ENCODE measurements at regions not wholly inside any gene's neighbourhood (a gene's known extent, or its start where the extent isn't known, plus 50 kb on each side); places are given as distances from the start of the nearest gene placed in this dataset.

- Mint-ChIP-seq H3K4me1 (no peaks in the 10 kb centered on the region), H3K27me3 (ENCODE audit: insufficient read depth, low read depth, poor library complexity) (no peaks in the 10 kb centered on the region), H3K27ac (no peak overlapping the region), H3K4me3 (no peak overlapping the region), H3K9me3 (peaks cover 6% of the 10 kb centered on the region; the same call in 2 of the 3 replicates), H3K36me3 (ENCODE audit: low read depth) (no peaks in the 10 kb centered on the region)
- H3K79me2 ChIP-seq (replicated peaks; ENCODE audit: insufficient read depth) = no peaks in the 10 kb centered on the region
- ATAC-seq (no peak), DNase-seq (ENCODE audit: low spot score) (no peak)
- no peaks in the 10 kb centered on the region for H4K20me1 ChIP-seq (replicated peaks; ENCODE audit: insufficient read depth)
- no peak for TF ChIP-seq EZH2 (IDR thresholded peaks at IDR 0.05; ENCODE audit: low read depth, unreplicated experiment)
- no peak for TF ChIP-seq JUNB (IDR thresholded peaks at IDR 0.05; ENCODE audit: unreplicated experiment)
- TF ChIP-seq, protein P1, sequence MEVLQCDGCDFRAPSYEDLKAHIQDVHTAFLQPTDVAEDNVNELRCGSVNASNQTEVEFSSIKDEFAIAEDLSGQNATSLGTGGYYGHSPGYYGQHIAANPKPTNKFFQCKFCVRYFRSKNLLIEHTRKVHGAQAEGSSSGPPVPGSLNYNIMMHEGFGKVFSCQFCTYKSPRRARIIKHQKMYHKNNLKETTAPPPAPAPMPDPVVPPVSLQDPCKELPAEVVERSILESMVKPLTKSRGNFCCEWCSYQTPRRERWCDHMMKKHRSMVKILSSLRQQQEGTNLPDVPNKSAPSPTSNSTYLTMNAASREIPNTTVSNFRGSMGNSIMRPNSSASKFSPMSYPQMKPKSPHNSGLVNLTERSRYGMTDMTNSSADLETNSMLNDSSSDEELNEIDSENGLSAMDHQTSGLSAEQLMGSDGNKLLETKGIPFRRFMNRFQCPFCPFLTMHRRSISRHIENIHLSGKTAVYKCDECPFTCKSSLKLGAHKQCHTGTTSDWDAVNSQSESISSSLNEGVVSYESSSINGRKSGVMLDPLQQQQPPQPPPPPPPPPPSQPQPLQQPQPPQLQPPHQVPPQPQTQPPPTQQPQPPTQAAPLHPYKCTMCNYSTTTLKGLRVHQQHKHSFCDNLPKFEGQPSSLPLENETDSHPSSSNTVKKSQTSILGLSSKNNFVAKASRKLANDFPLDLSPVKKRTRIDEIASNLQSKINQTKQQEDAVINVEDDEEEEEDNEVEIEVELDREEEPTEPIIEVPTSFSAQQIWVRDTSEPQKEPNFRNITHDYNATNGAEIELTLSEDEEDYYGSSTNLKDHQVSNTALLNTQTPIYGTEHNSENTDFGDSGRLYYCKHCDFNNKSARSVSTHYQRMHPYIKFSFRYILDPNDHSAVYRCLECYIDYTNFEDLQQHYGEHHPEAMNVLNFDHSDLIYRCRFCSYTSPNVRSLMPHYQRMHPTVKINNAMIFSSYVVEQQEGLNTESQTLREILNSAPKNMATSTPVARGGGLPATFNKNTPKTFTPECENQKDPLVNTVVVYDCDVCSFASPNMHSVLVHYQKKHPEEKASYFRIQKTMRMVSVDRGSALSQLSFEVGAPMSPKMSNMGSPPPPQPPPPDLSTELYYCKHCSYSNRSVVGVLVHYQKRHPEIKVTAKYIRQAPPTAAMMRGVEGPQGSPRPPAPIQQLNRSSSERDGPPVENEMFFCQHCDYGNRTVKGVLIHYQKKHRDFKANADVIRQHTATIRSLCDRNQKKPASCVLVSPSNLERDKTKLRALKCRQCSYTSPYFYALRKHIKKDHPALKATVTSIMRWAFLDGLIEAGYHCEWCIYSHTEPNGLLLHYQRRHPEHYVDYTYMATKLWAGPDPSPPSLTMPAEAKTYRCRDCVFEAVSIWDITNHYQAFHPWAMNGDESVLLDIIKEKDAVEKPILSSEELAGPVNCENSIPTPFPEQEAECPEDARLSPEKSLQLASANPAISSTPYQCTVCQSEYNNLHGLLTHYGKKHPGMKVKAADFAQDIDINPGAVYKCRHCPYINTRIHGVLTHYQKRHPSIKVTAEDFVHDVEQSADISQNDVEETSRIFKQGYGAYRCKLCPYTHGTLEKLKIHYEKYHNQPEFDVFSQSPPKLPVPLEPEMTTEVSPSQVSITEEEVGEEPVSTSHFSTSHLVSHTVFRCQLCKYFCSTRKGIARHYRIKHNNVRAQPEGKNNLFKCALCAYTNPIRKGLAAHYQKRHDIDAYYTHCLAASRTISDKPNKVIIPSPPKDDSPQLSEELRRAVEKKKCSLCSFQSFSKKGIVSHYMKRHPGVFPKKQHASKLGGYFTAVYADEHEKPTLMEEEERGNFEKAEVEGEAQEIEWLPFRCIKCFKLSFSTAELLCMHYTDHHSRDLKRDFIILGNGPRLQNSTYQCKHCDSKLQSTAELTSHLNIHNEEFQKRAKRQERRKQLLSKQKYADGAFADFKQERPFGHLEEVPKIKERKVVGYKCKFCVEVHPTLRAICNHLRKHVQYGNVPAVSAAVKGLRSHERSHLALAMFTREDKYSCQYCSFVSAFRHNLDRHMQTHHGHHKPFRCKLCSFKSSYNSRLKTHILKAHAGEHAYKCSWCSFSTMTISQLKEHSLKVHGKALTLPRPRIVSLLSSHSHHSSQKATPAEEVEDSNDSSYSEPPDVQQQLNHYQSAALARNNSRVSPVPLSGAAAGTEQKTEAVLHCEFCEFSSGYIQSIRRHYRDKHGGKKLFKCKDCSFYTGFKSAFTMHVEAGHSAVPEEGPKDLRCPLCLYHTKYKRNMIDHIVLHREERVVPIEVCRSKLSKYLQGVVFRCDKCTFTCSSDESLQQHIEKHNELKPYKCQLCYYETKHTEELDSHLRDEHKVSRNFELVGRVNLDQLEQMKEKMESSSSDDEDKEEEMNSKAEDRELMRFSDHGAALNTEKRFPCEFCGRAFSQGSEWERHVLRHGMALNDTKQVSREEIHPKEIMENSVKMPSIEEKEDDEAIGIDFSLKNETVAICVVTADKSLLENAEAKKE (CRISPR knock-in tag; IDR thresholded peaks at IDR 0.05) = no peak
- TF ChIP-seq CREB1 (CRISPR knock-in tag; IDR thresholded peaks at IDR 0.05; ENCODE audit: low read depth) = no peak
- no peak for TF ChIP-seq ZNF114 (CRISPR knock-in tag; IDR thresholded peaks at IDR 0.05)
- no peak for TF ChIP-seq NANOG (IDR thresholded peaks at IDR 0.05; ENCODE audit: borderline replicate concordance)
- TF ChIP-seq CTCF (conservative IDR thresholded peaks at IDR 0.05; ENCODE audit: low read depth in 2 of 2) = no peak
- TF ChIP-seq ZNF331 (CRISPR knock-in tag; IDR thresholded peaks at IDR 0.05; ENCODE audit: low read depth) = no peak
- TF ChIP-seq POLR2AphosphoS5 (IDR thresholded peaks at IDR 0.05; ENCODE audit: low read depth) = no peak
- no peak for TF ChIP-seq STAT1 (IDR thresholded peaks at IDR 0.05; ENCODE audit: unreplicated experiment)
- TF ChIP-seq ETS1 (IDR thresholded peaks at IDR 0.05) = no peak
- TF ChIP-seq EZH2phosphoT487 (IDR thresholded peaks at IDR 0.05; ENCODE audit: unreplicated experiment) = no peak
- no peak for TF ChIP-seq REST (IDR thresholded peaks at IDR 0.05; ENCODE audit: unreplicated experiment)
- no peak overlapping the region for H3K4me3 ChIP-seq
- no peak overlapping the region for H2AFZ ChIP-seq
- H3K4me1 ChIP-seq (ENCODE audit: insufficient read depth) = no peaks in the 10 kb centered on the region
- no peaks in the 10 kb centered on the region for H3F3A ChIP-seq (replicated peaks; ENCODE audit: low read depth)
- no peak overlapping the region for H3K27ac ChIP-seq (ENCODE audit: low read depth)
- no peaks in the 10 kb centered on the region for H3K36me3 ChIP-seq (ENCODE audit: insufficient read depth)
- no peaks in the 10 kb centered on the region for H3K27me3 ChIP-seq (ENCODE audit: insufficient read depth)
- H3K4me2 ChIP-seq = no peak overlapping the region
- no peaks in the 10 kb centered on the region; the same call in 1 of the 2 replicates for H3K9me2 ChIP-seq (ENCODE audit: insufficient read depth)
Measured at GRCh38 chr2:125418483-125418882, 1237.5 kb upstream of the GYPC start.
